ENCODE measurements at regions not wholly inside any gene's neighbourhood (a gene's known extent, or its start where the extent isn't known, plus 50 kb on each side); places are given as distances from the start of the nearest gene placed in this dataset.

DNA sequence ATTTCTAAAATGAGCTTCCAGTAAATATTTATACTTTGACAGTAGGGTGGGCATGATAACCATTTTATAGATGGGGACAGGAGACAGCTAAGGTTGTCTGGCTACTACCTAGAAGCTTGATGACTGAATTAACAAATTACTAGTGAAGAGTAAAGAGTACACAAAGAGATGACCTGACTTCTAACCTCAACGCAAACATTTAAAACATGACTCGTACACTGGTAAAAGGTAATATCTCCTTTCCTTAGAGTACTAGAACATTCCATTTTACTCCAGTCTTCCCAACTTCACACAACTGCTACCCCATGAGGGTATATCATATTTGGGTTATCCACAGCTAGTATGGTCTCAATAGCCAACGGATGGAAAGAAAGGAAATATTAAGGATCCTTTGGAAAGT lies 258.9 kb downstream of the FOXO1 start:
- intact Hi-C loops (cut with DNase I; ENCODE audit: low total_unique reads) = no loop called here
- Histone ChIP-seq H3K36me3 (ENCODE audit: low read depth, missing control alignments) (no peaks in the 10 kb centered on the region), H3K9me3 (no peaks in the 10 kb centered on the region), H3K27me3 (no peaks in the 10 kb centered on the region), H3K4me3 (no peak overlapping the region), H3K27ac (no peak overlapping the region), H3K4me1 (peaks cover 8% of the 10 kb centered on the region)
- TF ChIP-seq, protein P1, sequence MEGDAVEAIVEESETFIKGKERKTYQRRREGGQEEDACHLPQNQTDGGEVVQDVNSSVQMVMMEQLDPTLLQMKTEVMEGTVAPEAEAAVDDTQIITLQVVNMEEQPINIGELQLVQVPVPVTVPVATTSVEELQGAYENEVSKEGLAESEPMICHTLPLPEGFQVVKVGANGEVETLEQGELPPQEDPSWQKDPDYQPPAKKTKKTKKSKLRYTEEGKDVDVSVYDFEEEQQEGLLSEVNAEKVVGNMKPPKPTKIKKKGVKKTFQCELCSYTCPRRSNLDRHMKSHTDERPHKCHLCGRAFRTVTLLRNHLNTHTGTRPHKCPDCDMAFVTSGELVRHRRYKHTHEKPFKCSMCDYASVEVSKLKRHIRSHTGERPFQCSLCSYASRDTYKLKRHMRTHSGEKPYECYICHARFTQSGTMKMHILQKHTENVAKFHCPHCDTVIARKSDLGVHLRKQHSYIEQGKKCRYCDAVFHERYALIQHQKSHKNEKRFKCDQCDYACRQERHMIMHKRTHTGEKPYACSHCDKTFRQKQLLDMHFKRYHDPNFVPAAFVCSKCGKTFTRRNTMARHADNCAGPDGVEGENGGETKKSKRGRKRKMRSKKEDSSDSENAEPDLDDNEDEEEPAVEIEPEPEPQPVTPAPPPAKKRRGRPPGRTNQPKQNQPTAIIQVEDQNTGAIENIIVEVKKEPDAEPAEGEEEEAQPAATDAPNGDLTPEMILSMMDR (IDR thresholded peaks at IDR 0.05) = no peak
- no peak for TF ChIP-seq POLR2A (IDR thresholded peaks at IDR 0.05)
- no peak for DNase-seq
- WGBS, 2 donors = 94 to 98% methylated on average over 3 of the region's 3 CpGs

DNA sequence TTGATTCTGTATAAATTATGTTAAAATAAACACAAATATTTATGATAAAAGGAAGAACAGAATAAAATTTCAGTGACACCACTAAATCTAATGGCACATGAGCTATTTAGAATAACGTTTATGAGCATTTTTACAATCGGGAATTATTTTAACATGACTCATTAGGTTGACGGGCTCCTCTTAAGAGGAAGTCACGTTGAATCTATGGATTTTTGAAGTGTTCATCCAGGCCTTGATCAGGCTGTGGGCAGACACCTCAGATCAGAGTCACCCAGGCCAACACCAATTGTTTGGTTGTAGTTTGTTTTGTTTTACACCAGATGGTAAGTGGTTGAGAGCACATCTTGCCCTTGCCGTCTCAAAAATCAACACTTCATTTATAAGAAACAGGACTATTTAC lies 257.8 kb downstream of the FOXO1 start:
- WGBS, 2 donors = 88% methylated on average over 5 of the region's 5 CpGs
- H3K4me3 ChIP-seq = no peak overlapping the region
- no peaks in the 10 kb centered on the region for H3K36me3 ChIP-seq (ENCODE audit: low read depth, missing control alignments)
- H3K4me1 ChIP-seq = no peaks in the 10 kb centered on the region
- TF ChIP-seq, protein P1 (IDR thresholded peaks at IDR 0.05) = no peak
- no peak for TF ChIP-seq POLR2A (IDR thresholded peaks at IDR 0.05)
- H3K27ac ChIP-seq = no peak overlapping the region
- H3K9me3 ChIP-seq = no peaks in the 10 kb centered on the region
- H3K27me3 ChIP-seq = no peaks in the 10 kb centered on the region
- intact Hi-C loops (cut with DNase I; ENCODE audit: low total_unique reads) = no loop called here
- no peak for DNase-seq

DNA sequence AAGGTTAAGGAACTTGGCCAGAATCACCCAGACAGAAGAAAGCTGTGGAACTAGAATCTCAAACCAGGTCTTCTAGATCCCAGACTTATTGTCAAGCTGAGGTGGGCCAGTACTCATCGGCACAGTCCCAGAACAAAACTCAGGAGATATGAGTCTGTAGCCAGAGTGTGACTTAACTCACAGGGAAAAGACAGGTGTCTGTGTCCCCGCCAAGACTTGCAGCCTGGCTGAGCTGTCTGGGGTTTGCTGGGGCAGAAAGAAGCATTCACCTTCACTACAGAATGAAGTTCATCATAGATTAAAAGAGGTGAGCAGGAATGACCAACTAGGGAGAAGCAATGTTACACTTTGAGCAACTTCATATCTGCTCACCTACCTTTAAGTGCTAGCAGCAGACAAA lies 257.2 kb downstream of the FOXO1 start:
- no peak overlapping the region for H3K27ac ChIP-seq
- no peaks in the 10 kb centered on the region for H3K9me3 ChIP-seq
- DNase-seq = no peak
- H3K4me3 ChIP-seq = no peak overlapping the region
- 89 to 92% methylated on average over 2 of the region's 2 CpGs for WGBS, 2 donors
- H3K4me1 ChIP-seq = no peaks in the 10 kb centered on the region
- TF ChIP-seq, protein P1 (IDR thresholded peaks at IDR 0.05) = no peak
- no peak for TF ChIP-seq POLR2A (IDR thresholded peaks at IDR 0.05)
- H3K36me3 ChIP-seq (ENCODE audit: low read depth, missing control alignments) = no peaks in the 10 kb centered on the region
- intact Hi-C loops (cut with DNase I; ENCODE audit: low total_unique reads) = no loop called here
- no peaks in the 10 kb centered on the region for H3K27me3 ChIP-seq

DNA sequence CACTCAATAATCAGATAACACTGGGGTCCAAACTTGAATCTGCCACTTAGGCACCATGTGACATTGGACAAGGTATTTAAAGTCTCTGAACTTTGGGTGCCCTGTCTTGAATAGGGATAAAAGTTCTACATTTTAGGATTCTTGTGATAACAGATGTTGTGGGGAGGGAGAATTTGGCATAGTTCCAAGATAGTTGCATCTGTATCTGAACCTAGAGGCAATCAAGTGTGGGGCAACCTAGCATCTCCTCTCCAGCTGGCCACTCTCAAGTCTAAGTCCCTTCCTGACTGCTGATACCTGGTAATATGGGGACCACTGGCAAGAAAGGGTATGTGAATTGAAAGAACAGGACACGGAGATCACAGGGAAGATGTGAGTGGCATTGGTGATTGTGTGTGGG lies 256.1 kb downstream of the FOXO1 start:
- no peak for DNase-seq
- Histone ChIP-seq H3K27me3 (no peaks in the 10 kb centered on the region), H3K9me3 (no peaks in the 10 kb centered on the region), H3K4me1 (no peaks in the 10 kb centered on the region), H3K4me3 (no peak overlapping the region), H3K27ac (no peak overlapping the region), H3K36me3 (ENCODE audit: low read depth, missing control alignments) (no peaks in the 10 kb centered on the region)
- intact Hi-C loops (cut with DNase I; ENCODE audit: low total_unique reads) = no loop called here
- no peak for TF ChIP-seq POLR2A (IDR thresholded peaks at IDR 0.05)
- TF ChIP-seq, protein P1 (IDR thresholded peaks at IDR 0.05) = no peak
- 94 to 100% methylated on average over 1 of the region's 1 CpG for WGBS, 2 donors

DNA sequence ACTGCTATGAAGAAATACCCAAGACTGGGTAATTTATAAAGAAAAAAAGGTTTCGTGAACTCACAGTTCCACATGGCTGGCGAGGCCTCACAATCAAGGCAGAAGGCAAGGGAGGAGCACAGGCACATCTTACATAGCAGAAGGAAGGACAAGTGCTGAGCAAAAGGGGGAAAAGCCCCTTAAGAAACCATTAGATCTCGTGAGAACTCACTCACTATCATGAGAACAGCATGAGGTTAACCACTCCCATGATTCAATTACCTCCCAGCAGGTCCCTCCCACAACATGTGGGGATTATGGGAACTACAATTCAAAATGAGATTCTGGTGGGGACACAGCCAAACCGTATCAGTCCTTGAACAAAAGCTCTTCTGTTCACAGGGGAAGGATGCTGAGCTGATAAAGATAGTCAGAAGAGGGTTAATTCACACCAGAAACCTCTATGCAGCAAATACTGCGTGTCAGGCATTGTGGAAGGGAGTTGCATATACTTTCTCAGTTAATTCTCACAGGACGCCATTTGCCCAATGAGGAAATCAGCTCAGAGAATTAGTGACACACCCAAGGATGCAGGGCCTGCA lies 246.2 kb downstream of the FOXO1 start:
- no peak for DNase-seq
- H3K9me3 ChIP-seq = no peaks in the 10 kb centered on the region
- 78 to 81% methylated on average over 6 of the region's 6 CpGs for WGBS, 2 donors
- no peak overlapping the region for H3K27ac ChIP-seq
- H3K4me1 ChIP-seq = no peaks in the 10 kb centered on the region
- H3K4me3 ChIP-seq = no peak overlapping the region
- TF ChIP-seq, protein P1 (IDR thresholded peaks at IDR 0.05) = no peak
- TF ChIP-seq POLR2A (IDR thresholded peaks at IDR 0.05) = no peak
- no peaks in the 10 kb centered on the region for H3K36me3 ChIP-seq (ENCODE audit: low read depth, missing control alignments)
- intact Hi-C loops (cut with DNase I; ENCODE audit: low total_unique reads) = no loop called here
- H3K27me3 ChIP-seq = no peaks in the 10 kb centered on the region
